Loucy (cell line): ENCODE measurements at regions not wholly inside any gene's neighbourhood (a gene's known extent, or its start where the extent isn't known, plus 50 kb on each side); places are given as distances from the start of the nearest gene placed in this dataset.

Experiments used
- H2AFZ ChIP-seq: fragments of 200-600 bp; sonication (generic); 2 replicates; pipeline ENCODE4 v1.6.0; 2016; ENCODE audit warnings: antibody characterized with exemption, mild to moderate bottlenecking, low read length, moderate library complexity
- H3F3A ChIP-seq: fragments of 200-600 bp; 2 replicates; pipeline ENCODE4 v1.6.0; 2016; ENCODE audit warnings: antibody characterized with exemption, low read depth, mild to moderate bottlenecking
- H3K27me3 ChIP-seq: fragments of 200-600 bp; sonication (generic); 2 replicates; pipeline ENCODE4 v1.6.1; 2014; ENCODE audit warnings: low read length, mild to moderate bottlenecking; ENCODE audit not compliant: insufficient read depth, poor library complexity, severe bottlenecking
- H3K36me3 ChIP-seq: fragments of 200-600 bp; sonication (generic); 2 replicates; pipeline ENCODE4 v1.6.1; 2016; ENCODE audit warnings: low read length; ENCODE audit not compliant: insufficient read depth
- H3K4me1 ChIP-seq: fragments of 200-600 bp; sonication (generic); 2 replicates; pipeline ENCODE4 v1.5.1; 2014; ENCODE audit warnings: low read length, mild to moderate bottlenecking; ENCODE audit not compliant: insufficient read depth, poor library complexity, severe bottlenecking
- H3K4me2 ChIP-seq: fragments of 200-600 bp; sonication (generic); 2 replicates; pipeline ENCODE4 v1.6.0; 2014; ENCODE audit warnings: antibody characterized with exemption, low read length, low read depth, mild to moderate bottlenecking; ENCODE audit not compliant: poor library complexity, severe bottlenecking
- H3K4me3 ChIP-seq: fragments of 200-600 bp; sonication (generic); 2 replicates; pipeline ENCODE4 v1.5.1; 2014; ENCODE audit warnings: low read length, mild to moderate bottlenecking, mixed read lengths; ENCODE audit not compliant: poor library complexity, severe bottlenecking
- H3K79me2 ChIP-seq: fragments of 200-600 bp; sonication (generic); 2 replicates; pipeline ENCODE4 v1.6.1; 2014; ENCODE audit warnings: low read length; ENCODE audit not compliant: insufficient read depth
- H3K9ac ChIP-seq: fragments of 200-600 bp; sonication (generic); 2 replicates; pipeline ENCODE4 v1.6.0; 2014; ENCODE audit warnings: mild to moderate bottlenecking, low read depth, low read length, moderate library complexity; ENCODE audit not compliant: poor library complexity, severe bottlenecking
- H3K9me2 ChIP-seq: fragments of 200-600 bp; sonication (generic); replicated peaks from 2 replicates; pipeline ENCODE4 v1.6.1; 2016; ENCODE audit warnings: low read depth, low read length, mixed read lengths
- H3K9me3 ChIP-seq: fragments of 200-600 bp; sonication (generic); 2 replicates; pipeline ENCODE4 v1.6.1; 2014; ENCODE audit warnings: mild to moderate bottlenecking, antibody characterized with exemption, low read length, low read depth; ENCODE audit not compliant: insufficient read depth
- H4K20me1 ChIP-seq: fragments of 200-600 bp; sonication (generic); 2 replicates; pipeline ENCODE4 v1.6.0; 2014; ENCODE audit warnings: antibody characterized with exemption, low read length, mild to moderate bottlenecking; ENCODE audit not compliant: insufficient read depth, poor library complexity, severe bottlenecking
- EZH2phosphoT487 ChIP-seq: fragments of 200-600 bp; IDR thresholded peaks from 2 replicates; pipeline ENCODE4 v1.6.1; 2018; ENCODE audit warnings: antibody characterized with exemption, mild to moderate bottlenecking, moderate library complexity, borderline replicate concordance
- TF ChIP-seq, protein P1 (sequence below): fragments of 200-600 bp; sonication (generic); conservative IDR thresholded peaks from 2 replicates; pipeline ENCODE4 v1.5.1; 2014; ENCODE audit warnings: mild to moderate bottlenecking, antibody characterized with exemption, low read length

DNA sequence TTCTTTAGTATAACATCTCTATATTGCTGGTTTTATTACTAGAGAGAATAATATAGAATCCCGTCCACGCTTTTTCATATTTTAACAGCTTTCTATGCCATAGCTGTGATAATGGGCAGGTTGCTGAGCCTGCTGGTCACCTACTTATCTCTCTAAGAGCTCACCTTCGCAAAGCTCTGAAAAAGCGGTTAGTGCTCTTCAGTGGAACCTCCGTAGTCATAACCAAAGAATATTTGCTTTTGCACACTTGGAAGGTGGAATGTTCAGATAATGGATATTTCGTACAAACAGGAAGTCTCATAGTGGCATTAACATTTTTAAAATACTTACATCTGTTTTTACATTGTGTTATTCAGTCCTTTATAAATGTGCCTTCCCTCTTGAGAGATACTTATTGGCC lies 388.9 kb upstream of the ANO3 start:
- Histone ChIP-seq H3K4me1 (no peaks in the 10 kb centered on the region), H3K79me2 (no peaks in the 10 kb centered on the region), H3K9me3 (no peaks in the 10 kb centered on the region)

DNA sequence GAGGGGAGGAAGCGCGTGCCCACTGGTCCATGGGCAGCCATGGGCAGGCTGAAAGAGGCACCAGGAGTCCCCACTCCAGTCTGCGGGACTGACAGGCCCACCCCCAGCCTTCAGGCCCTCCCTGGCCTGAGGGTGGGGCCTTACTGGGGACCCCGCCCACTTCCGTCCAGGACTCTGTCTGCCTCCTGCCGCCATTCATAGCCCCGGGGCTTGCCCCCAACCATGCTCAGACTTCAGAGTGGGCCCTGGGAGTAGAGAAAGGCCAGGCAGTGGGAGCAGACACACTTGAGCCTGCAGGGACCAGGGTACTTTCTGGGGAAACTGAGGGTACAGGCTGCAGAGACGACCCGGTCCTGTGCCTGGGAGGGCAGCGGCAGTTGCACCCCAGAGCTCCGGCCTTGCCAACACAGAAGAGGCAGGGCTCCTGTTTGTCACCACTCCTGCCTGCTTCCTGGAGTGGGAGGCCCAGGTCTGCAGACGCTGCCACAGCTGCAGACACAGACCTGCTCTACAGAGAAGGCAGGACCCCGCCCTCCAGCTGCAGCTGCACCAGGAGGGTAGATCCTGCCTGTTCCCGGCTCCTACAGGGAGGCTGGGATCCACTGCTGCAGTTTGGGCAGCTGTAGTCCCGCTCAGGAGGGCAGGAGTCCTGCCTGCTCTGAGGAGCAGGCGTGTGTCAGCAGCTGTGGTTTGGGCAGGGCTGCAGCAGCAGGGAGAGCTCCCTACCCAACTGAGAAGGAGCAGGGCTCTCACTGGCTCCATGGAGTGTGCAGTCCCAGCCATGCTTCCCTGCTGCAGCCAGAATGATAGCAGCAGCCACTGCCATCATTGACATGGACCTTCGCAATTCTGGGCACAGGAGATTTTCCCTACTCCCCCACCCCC lies 387.9 kb upstream of the ANO3 start:
- H3K9me2 ChIP-seq, result no peaks in the 10 kb centered on the region
- no peaks in the 10 kb centered on the region for H3K9me3 ChIP-seq
- TF ChIP-seq, protein P1, sequence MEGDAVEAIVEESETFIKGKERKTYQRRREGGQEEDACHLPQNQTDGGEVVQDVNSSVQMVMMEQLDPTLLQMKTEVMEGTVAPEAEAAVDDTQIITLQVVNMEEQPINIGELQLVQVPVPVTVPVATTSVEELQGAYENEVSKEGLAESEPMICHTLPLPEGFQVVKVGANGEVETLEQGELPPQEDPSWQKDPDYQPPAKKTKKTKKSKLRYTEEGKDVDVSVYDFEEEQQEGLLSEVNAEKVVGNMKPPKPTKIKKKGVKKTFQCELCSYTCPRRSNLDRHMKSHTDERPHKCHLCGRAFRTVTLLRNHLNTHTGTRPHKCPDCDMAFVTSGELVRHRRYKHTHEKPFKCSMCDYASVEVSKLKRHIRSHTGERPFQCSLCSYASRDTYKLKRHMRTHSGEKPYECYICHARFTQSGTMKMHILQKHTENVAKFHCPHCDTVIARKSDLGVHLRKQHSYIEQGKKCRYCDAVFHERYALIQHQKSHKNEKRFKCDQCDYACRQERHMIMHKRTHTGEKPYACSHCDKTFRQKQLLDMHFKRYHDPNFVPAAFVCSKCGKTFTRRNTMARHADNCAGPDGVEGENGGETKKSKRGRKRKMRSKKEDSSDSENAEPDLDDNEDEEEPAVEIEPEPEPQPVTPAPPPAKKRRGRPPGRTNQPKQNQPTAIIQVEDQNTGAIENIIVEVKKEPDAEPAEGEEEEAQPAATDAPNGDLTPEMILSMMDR, result no peak
- no peak for TF ChIP-seq EZH2phosphoT487
- no peaks in the 10 kb centered on the region for H3F3A ChIP-seq
- no peaks in the 10 kb centered on the region for H3K79me2 ChIP-seq
- H3K9ac ChIP-seq, result no peak overlapping the region
- no peak overlapping the region for H3K4me3 ChIP-seq
- H3K4me2 ChIP-seq, result no peak overlapping the region
- H3K36me3 ChIP-seq, result no peaks in the 10 kb centered on the region
- H2AFZ ChIP-seq, result no peak overlapping the region
- no peaks in the 10 kb centered on the region for H3K27me3 ChIP-seq
- no peaks in the 10 kb centered on the region for H4K20me1 ChIP-seq
- H3K4me1 ChIP-seq, result no peaks in the 10 kb centered on the region

More for the DNA sequence above, 388.9 kb upstream of the ANO3 start:
- Histone ChIP-seq H3K9me2 (no peaks in the 10 kb centered on the region), H2AFZ (no peak overlapping the region), H3F3A (no peaks in the 10 kb centered on the region), H3K9ac (no peak overlapping the region), H4K20me1 (no peaks in the 10 kb centered on the region), H3K36me3 (no peaks in the 10 kb centered on the region), H3K4me3 (no peak overlapping the region), H3K27me3 (no peaks in the 10 kb centered on the region), H3K4me2 (no peak overlapping the region)
- no peak for TF ChIP-seq EZH2phosphoT487
- TF ChIP-seq, protein P1, result no peak

DNA sequence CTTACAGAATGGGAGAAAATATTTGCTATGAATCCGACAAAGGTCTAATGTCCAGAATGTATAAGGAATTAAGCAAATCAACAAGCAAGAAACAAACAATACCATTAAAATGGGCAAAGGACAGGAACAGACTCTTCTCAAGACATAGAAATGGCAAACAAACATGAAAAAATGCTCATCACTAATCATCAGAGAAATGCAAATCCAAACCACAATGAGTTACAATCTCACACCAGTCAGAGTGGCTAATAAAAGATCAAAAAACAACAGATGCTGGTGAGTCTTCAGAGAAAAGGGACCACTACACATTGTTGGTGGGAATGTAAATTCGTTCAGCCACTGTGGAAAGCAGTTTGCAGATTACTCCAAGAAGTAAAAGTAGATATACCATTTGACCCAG lies 382.0 kb upstream of the ANO3 start:
- H3K27me3 ChIP-seq, result no peaks in the 10 kb centered on the region
- no peak overlapping the region for H2AFZ ChIP-seq
- no peaks in the 10 kb centered on the region for H3K9me3 ChIP-seq
- H3K9ac ChIP-seq, result no peak overlapping the region
- H3K4me3 ChIP-seq, result no peak overlapping the region
- H4K20me1 ChIP-seq, result no peaks in the 10 kb centered on the region
- no peaks in the 10 kb centered on the region for H3F3A ChIP-seq
- H3K4me2 ChIP-seq, result no peak overlapping the region
- H3K4me1 ChIP-seq, result no peaks in the 10 kb centered on the region
- H3K9me2 ChIP-seq, result no peaks in the 10 kb centered on the region
- H3K79me2 ChIP-seq, result no peaks in the 10 kb centered on the region
- H3K36me3 ChIP-seq, result no peaks in the 10 kb centered on the region
- TF ChIP-seq, protein P1, result no peak
- no peak for TF ChIP-seq EZH2phosphoT487
